Chondrocyte (in vitro differentiated cells): ENCODE measurements at regions not wholly inside any gene's neighbourhood (a gene's known extent, or its start where the extent isn't known, plus 50 kb on each side); places are given as distances from the start of the nearest gene placed in this dataset.

Experiments
- DNase-seq: peaks from one replicate; pipeline ENCODE4 v3.0.0; 2021; ENCODE audit warnings: mixed read lengths, low spot score
- H3K27ac Mint-ChIP-seq: one replicate; pipeline ENCODE4 v1.8.0; 2021; ENCODE audit warnings: mild to moderate bottlenecking, moderate library complexity, mixed read lengths; ENCODE audit not compliant: unreplicated experiment
- H3K27me3 Mint-ChIP-seq: 2 replicates; pipeline ENCODE4 v1.8.0; 2021; ENCODE audit warnings: low read depth, mixed read lengths
- H3K36me3 Mint-ChIP-seq: 2 replicates; pipeline ENCODE4 v1.8.0; 2021; ENCODE audit warnings: low read depth, mixed read lengths
- H3K4me1 Mint-ChIP-seq: 2 replicates; pipeline ENCODE4 v1.8.0; 2021; ENCODE audit warnings: low read depth, mild to moderate bottlenecking, mixed read lengths
- H3K4me3 Mint-ChIP-seq: one replicate; pipeline ENCODE4 v1.8.0; 2021; ENCODE audit warnings: mild to moderate bottlenecking, moderate library complexity, mixed read lengths; ENCODE audit not compliant: unreplicated experiment
- H3K9me3 Mint-ChIP-seq: 2 replicates; pipeline ENCODE4 v1.8.0; 2021; ENCODE audit warnings: low read depth, mixed read lengths
- TF ChIP-seq, protein P1 (sequence below): fragments of 200-600 bp; sonication (generic); IDR thresholded peaks from 2 replicates; pipeline ENCODE4 v1.5.0; 2021; ENCODE audit warnings: antibody characterized with exemption, mild to moderate bottlenecking, moderate library complexity

DNA sequence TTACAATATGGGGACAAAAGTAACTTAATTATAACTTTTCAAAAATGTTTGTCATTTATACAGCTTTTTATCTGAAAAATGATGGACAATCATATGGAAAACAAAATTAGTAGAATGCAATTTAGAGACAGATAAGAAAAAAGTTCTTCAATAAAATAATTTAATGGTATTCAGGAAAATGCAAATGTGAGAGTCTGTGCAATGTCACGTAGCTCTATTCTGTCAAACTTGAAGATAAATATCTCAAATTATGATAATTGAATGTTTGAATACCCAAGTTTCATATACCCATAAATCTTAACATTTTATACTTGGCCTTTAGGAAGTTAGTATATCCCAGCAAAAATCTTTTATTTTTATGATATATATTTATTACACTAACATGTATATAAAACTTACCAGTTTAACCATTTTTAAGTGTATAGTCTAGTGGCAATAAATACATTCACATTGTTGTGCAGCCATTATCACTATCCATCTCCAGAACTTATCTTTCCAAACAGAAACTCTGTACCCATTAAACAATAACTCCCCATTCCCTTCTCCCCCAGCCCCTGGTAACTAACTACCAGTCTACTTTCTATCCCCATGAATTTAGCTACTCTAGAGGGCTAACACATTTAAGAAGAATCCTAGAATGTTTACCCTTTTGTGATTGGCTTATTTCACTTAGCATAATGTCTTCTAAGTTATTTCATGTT lies 311.5 kb downstream of the SOCS6 start:
- TF ChIP-seq, protein P1, sequence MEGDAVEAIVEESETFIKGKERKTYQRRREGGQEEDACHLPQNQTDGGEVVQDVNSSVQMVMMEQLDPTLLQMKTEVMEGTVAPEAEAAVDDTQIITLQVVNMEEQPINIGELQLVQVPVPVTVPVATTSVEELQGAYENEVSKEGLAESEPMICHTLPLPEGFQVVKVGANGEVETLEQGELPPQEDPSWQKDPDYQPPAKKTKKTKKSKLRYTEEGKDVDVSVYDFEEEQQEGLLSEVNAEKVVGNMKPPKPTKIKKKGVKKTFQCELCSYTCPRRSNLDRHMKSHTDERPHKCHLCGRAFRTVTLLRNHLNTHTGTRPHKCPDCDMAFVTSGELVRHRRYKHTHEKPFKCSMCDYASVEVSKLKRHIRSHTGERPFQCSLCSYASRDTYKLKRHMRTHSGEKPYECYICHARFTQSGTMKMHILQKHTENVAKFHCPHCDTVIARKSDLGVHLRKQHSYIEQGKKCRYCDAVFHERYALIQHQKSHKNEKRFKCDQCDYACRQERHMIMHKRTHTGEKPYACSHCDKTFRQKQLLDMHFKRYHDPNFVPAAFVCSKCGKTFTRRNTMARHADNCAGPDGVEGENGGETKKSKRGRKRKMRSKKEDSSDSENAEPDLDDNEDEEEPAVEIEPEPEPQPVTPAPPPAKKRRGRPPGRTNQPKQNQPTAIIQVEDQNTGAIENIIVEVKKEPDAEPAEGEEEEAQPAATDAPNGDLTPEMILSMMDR: no peak
- Mint-ChIP-seq H3K27ac (no peak overlapping the region), H3K27me3 (peaks cover 13% of the 10 kb centered on the region), H3K4me3 (no peak overlapping the region), H3K9me3 (peaks cover 3% of the 10 kb centered on the region), H3K36me3 (no peaks in the 10 kb centered on the region), H3K4me1 (no peaks in the 10 kb centered on the region)
- DNase-seq: no peak

GRCh38 chr18:70598406-70598805 lies 309.6 kb downstream of the SOCS6 start:
- no peak overlapping the region for H3K27ac Mint-ChIP-seq
- peaks cover 13% of the 10 kb centered on the region for H3K27me3 Mint-ChIP-seq
- TF ChIP-seq, protein P1: no peak
- peaks cover 3% of the 10 kb centered on the region for H3K9me3 Mint-ChIP-seq
- H3K4me3 Mint-ChIP-seq: no peak overlapping the region
- no peaks in the 10 kb centered on the region for H3K36me3 Mint-ChIP-seq
- H3K4me1 Mint-ChIP-seq: no peaks in the 10 kb centered on the region
- no peak for DNase-seq

DNA sequence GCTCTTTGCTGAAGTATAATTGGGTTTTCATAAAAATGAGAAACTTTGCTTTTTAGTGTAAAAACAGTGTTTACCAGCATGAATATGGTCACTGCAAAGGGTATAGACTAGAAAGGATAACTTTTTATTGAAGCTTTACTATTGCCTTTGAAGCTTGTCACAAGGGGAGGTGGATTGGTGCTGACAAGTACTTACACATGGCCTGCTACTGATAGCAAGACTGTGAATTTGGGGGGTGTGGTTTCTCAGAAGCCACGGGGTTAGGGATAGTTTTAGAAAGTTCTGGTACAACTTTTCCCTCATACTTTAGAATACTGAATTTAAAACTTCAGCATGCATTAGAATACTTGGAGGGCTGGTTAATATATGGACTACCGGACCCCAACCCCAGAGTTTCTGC lies 294.1 kb downstream of the SOCS6 start:
- H3K36me3 Mint-ChIP-seq: no peaks in the 10 kb centered on the region
- no peak overlapping the region for H3K4me3 Mint-ChIP-seq
- TF ChIP-seq, protein P1: no peak
- H3K4me1 Mint-ChIP-seq: no peaks in the 10 kb centered on the region
- no peak overlapping the region for H3K27ac Mint-ChIP-seq
- H3K27me3 Mint-ChIP-seq: peaks cover 5% of the 10 kb centered on the region
- peaks cover 29% of the 10 kb centered on the region for H3K9me3 Mint-ChIP-seq
- no peak for DNase-seq

GRCh38 chr18:70578480-70578879 lies 289.6 kb downstream of the SOCS6 start:
- peaks cover 5% of the 10 kb centered on the region for H3K27me3 Mint-ChIP-seq
- H3K9me3 Mint-ChIP-seq: peaks cover 4% of the 10 kb centered on the region
- no peaks in the 10 kb centered on the region for H3K4me1 Mint-ChIP-seq
- TF ChIP-seq, protein P1: peak; percentile 12
- DNase-seq: no peak
- no peak overlapping the region for H3K27ac Mint-ChIP-seq
- H3K4me3 Mint-ChIP-seq: no peak overlapping the region
- no peaks in the 10 kb centered on the region for H3K36me3 Mint-ChIP-seq

- Mint-ChIP-seq H3K4me3 (no peak overlapping the region), H3K9me3 (peaks cover 4% of the 10 kb centered on the region), H3K27me3 (peaks cover 5% of the 10 kb centered on the region), H3K36me3 (no peaks in the 10 kb centered on the region), H3K4me1 (no peaks in the 10 kb centered on the region), H3K27ac (no peak overlapping the region)
- DNase-seq: no peak
- TF ChIP-seq, protein P1: no peak
Measured at GRCh38 chr18:70577023-70577420, 288.2 kb downstream of the SOCS6 start.
